BJ (cell line): ENCODE measurements at regions not wholly inside any gene's neighbourhood (a gene's known extent, or its start where the extent isn't known, plus 50 kb on each side); places are given as distances from the start of the nearest gene placed in this dataset.

ENCODE experiments used
- CTCF ChIA-PET: fragments of 350-600 bp; formaldehyde crosslinking; extraction: SDS; loops from one replicate; lab custom pipeline; 2021; ENCODE audit warnings: antibody characterized with exemption, inconsistent platforms; lab: Yijun Ruan, JAX
- POLR2A ChIA-PET: fragments of 300-600 bp; sonication (Branson Sonifier 250); formaldehyde crosslinking; extraction: SDS; loops from one replicate; lab custom pipeline; 2021; ENCODE audit warnings: antibody characterized with exemption; lab: Charles Lee
- DNase-seq: peaks from one replicate; pipeline ENCODE4 v3.0.0-alpha.2; 2011; ENCODE audit warnings: low read depth
- H3K27me3 ChIP-seq: 2 replicates; pipeline ENCODE4 v1.6.0; 2011; ENCODE audit warnings: low read length; ENCODE audit not compliant: control insufficient read depth, insufficient read depth
- H3K36me3 ChIP-seq: 2 replicates; pipeline ENCODE4 v1.5.1; 2011; ENCODE audit warnings: low read length; ENCODE audit not compliant: control insufficient read depth, insufficient read depth
- H3K4me3 ChIP-seq: 2 replicates; pipeline ENCODE4 v1.5.1; 2011; ENCODE audit warnings: low read depth, mild to moderate bottlenecking, control low read depth, low read length
- CTCF ChIP-seq: IDR thresholded peaks from 2 replicates; pipeline ENCODE4 v1.5.1; 2011; ENCODE audit warnings: low read depth, mild to moderate bottlenecking, control low read depth, inconsistent platforms, low read length, moderate library complexity; ENCODE audit not compliant: insufficient read depth

- TF ChIP-seq CTCF: no peak
- DNase-seq: no peak
- Histone ChIP-seq H3K36me3 (no peaks in the 10 kb centered on the region), H3K4me3 (no peak overlapping the region), H3K27me3 (no peaks in the 10 kb centered on the region; the same call in 1 of the 2 replicates)
- ChIA-PET POLR2A (no interaction called here), CTCF (interaction anchor here (0.6 to 7.6 kb wide), 15 partner anchors 8 to 549 kb away, joined by 3 to 98 read pairs (median 5); no protein-coding TSS in a partner anchor)
Measured at GRCh38 chr15:77541421-77542181, 91.1 kb downstream of the LINGO1 start.

- ChIA-PET POLR2A (interaction anchor here (0.6 kb wide), 1 partner anchor 118 kb away, joined by 3 read pairs; no protein-coding TSS in a partner anchor), CTCF (interaction anchor here (0.6 to 7.6 kb wide), 8 partner anchors 9 to 1455 kb away, joined by 3 to 98 read pairs (median 22); no protein-coding TSS in a partner anchor)
- DNase-seq: no peak
- Histone ChIP-seq H3K4me3 (no peak overlapping the region), H3K27me3 (peaks cover 2% of the 10 kb centered on the region; the same call in 1 of the 2 replicates), H3K36me3 (no peaks in the 10 kb centered on the region)
- TF ChIP-seq CTCF: no peak
Measured at GRCh38 chr15:77540312-77541060, 92.2 kb downstream of the LINGO1 start.

- no peak for TF ChIP-seq CTCF
- POLR2A ChIA-PET: interaction anchor here (0.6 kb wide), 1 partner anchor 524 kb away, joined by 8 read pairs; no protein-coding TSS in a partner anchor
- Histone ChIP-seq H3K4me3 (no peak overlapping the region), H3K36me3 (no peaks in the 10 kb centered on the region), H3K27me3 (peaks cover 2% of the 10 kb centered on the region; the same call in 1 of the 2 replicates)
- CTCF ChIA-PET: interaction anchor here (1.6 to 7.6 kb wide), 5 partner anchors 10 to 514 kb away, joined by 4 to 71 read pairs (median 8); no protein-coding TSS in a partner anchor
- no peak for DNase-seq
Measured at GRCh38 chr15:77538793-77539497, 93.8 kb downstream of the LINGO1 start.

- Histone ChIP-seq H3K36me3 (no peaks in the 10 kb centered on the region), H3K4me3 (no peak overlapping the region), H3K27me3 (peaks cover 5% of the 10 kb centered on the region)
- CTCF ChIA-PET: interaction anchor here (1.6 to 7.6 kb wide), 4 partner anchors 40 to 513 kb away, joined by 4 to 71 read pairs (median 6); no protein-coding TSS in a partner anchor
- POLR2A ChIA-PET: no interaction called here
- no peak for TF ChIP-seq CTCF
- no peak for DNase-seq
Measured at GRCh38 chr15:77538027-77538451, 94.7 kb downstream of the LINGO1 start.
